ENCODE measurements at regions not wholly inside any gene's neighbourhood (a gene's known extent, or its start where the extent isn't known, plus 50 kb on each side); places are given as distances from the start of the nearest gene placed in this dataset.

- no peak for DNase-seq (ENCODE audit: low read depth in 2 of 2)
Observed at GRCh38 chr14:106843386-106843785, 1317.0 kb downstream of the TMEM121 start.

- DNase-seq (ENCODE audit: low read depth in 2 of 2) = no peak
Observed at GRCh38 chr14:106843951-106844483, 1317.6 kb downstream of the TMEM121 start.

GRCh38 chr14:106844608-106845285 is 1318.4 kb downstream of the TMEM121 start:
- no peak for DNase-seq (ENCODE audit: low read depth in 2 of 2)

GRCh38 chr14:106845286-106846087 is 1319.1 kb downstream of the TMEM121 start:
- DNase-seq (ENCODE audit: low read depth in 2 of 2) = no peak

- no peak for DNase-seq (ENCODE audit: low read depth in 2 of 2)
Observed at GRCh38 chr14:106846218-106846617, 1319.8 kb downstream of the TMEM121 start.

GRCh38 chr14:106848330-106849121 is 1322.1 kb downstream of the TMEM121 start:
- DNase-seq (ENCODE audit: low read depth in 2 of 2) = no peak

GRCh38 chr14:106850913-106851825 is 1324.8 kb downstream of the TMEM121 start:
- no peak for DNase-seq (ENCODE audit: low read depth in 2 of 2)

- peak; percentile 54 to 82 for DNase-seq (ENCODE audit: low read depth in 2 of 2)
Observed at GRCh38 chr14:106872611-106873446, 1346.4 kb downstream of the TMEM121 start.

GRCh38 chr14:106874350-106874749 is 1348.0 kb downstream of the TMEM121 start:
- no peak for DNase-seq (ENCODE audit: low read depth in 2 of 2)

GRCh38 chr14:106875503-106875902 is 1349.1 kb downstream of the TMEM121 start:
- DNase-seq (ENCODE audit: low read depth in 2 of 2) = no peak

- DNase-seq (ENCODE audit: low read depth in 2 of 2) = no peak
Observed at GRCh38 chr14:106876711-106877110, 1350.3 kb downstream of the TMEM121 start.

GRCh38 chr14:106877517-106877916 is 1351.1 kb downstream of the TMEM121 start:
- DNase-seq (ENCODE audit: low read depth in 2 of 2) = no peak

- no peak for DNase-seq (ENCODE audit: low read depth in 2 of 2)
Observed at GRCh38 chr14:106879241-106879640, 1352.9 kb downstream of the TMEM121 start.

GRCh38 chr14:106883218-106883692 is 1356.9 kb downstream of the TMEM121 start:
- DNase-seq (ENCODE audit: low read depth in 2 of 2) = no peak
